ENCODE measurements at regions not wholly inside any gene's neighbourhood (a gene's known extent, or its start where the extent isn't known, plus 50 kb on each side); places are given as distances from the start of the nearest gene placed in this dataset.

GRCh38 chr2:67828066-67828465 lies 234.7 kb downstream of the C1D start:
- TF ChIP-seq PATZ1 (CRISPR knock-in tag; IDR thresholded peaks at IDR 0.05; ENCODE audit: borderline replicate concordance), result no peak
- TF ChIP-seq RARB (CRISPR knock-in tag; IDR thresholded peaks at IDR 0.05), result no peak
